GM19324 (cell line): ENCODE measurements at regions not wholly inside any gene's neighbourhood (a gene's known extent, or its start where the extent isn't known, plus 50 kb on each side); places are given as distances from the start of the nearest gene placed in this dataset.
A peak's percentile ranks its signal among the peaks of the same experiment; 100 is the strongest.
"Not testable (repeated sequence)": the region's sequence is repeated elsewhere in the genome, so short reads cannot be mapped to it uniquely, and the experiment has no call there.

ENCODE experiments used
- ATAC-seq: cut with Tn5 transposase; IDR thresholded peaks from one replicate; pipeline ENCODE4 v1.9.1; 2021; ENCODE audit warnings: mild to moderate bottlenecking, moderate library complexity; ENCODE audit not compliant: unreplicated experiment, low FRiP score

DNA sequence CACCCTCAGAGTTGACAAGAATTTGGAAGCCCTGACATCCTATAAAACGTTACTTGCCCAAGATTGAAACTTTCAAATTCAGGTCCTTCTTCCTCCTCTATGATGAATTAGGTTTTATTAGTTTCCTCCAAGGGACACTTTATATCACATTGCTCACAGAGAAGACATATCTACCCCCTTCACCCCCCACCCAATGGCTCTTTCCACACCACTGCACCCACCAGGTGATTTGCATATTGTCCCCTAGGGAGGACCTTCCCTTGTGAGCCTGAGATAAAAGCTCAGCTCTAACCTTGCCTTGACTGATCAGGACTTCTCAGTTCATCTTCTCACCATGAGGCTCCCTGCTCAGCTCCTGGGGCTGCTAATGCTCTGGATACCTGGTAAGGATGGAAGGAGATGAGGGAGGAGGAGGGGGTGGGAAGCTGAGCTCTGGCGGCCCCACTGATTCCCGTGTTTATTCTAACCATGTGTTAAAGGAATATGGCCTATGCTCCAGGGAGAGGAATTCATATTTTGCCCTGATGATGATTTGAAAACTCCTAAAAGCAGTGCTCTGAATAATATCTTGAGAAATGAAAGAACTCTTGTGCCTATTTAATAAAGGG is 1255.8 kb downstream of the RPIA start:
- not testable (repeated sequence) for ATAC-seq

DNA sequence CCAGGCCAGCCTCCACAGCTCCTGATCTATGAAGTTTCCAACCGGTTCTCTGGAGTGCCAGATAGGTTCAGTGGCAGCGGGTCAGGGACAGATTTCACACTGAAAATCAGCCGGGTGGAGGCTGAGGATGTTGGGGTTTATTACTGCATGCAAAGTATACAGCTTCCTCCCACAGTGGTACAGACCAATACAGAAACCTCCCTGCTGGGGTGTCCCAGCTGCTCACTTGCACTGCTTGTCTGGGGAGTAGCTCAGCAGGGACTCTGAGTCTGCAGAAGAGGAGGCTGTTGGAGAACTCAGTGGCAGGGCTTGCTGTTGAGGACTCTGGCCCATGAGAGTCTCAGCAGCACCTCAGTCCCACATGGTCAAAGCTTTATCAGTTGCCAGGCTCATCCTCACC is 1256.6 kb downstream of the RPIA start:
- peak; percentile 63 for ATAC-seq

DNA sequence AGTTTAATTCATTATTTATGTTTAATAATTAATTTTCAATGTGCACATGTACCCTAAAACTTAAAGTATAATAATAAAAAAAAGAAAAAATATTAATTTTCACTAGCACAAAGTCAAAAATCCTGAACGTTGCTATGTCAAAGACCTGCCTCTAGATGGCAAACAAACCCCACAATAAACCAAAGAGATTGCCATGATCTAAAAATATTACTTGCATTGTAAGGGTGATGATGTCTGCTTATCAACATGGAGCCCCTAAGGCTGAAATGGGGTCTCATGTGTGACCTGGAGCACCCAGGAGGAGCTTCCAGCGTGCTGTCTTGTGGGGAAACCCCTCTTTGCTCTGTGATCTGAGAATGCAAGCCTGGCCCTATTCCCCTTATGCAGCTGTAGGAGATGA is 1259.3 kb downstream of the RPIA start:
- ATAC-seq, result not testable (repeated sequence)

GRCh38 chr2:89957236-89957635 is 1265.8 kb downstream of the RPIA start:
- not testable (repeated sequence) for ATAC-seq

DNA sequence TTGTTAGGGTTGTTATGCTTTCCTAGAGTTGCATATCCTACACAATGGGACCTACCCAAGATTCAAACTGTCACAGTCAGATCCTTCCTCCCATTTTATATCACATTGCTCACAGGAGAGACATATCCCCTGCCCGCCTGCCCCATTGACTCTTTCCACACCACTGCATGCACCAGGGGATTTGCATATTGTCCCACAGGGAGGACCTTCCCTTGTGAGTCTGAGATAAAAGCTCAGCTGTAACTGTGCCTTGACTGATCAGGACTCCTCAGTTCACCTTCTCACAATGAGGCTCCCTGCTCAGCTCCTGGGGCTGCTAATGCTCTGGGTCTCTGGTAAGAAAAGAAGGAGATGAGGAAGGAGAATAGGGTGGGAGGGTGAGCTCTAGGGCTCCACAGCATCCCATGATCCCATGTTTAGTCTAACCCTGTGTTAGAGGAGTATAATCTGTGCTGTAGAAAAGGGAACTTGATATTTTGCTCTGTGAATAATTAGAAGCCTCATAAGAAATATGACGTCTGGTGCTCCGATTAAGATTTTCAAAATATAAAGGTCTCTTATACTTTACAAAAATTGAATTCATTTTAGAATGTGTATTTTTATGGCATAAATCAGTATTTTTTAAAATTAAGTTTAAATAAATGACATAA is 1268.4 kb downstream of the RPIA start:
- not testable (repeated sequence) for ATAC-seq

GRCh38 chr2:89960570-89960969 is 1269.1 kb downstream of the RPIA start:
- not testable (repeated sequence) for ATAC-seq

DNA sequence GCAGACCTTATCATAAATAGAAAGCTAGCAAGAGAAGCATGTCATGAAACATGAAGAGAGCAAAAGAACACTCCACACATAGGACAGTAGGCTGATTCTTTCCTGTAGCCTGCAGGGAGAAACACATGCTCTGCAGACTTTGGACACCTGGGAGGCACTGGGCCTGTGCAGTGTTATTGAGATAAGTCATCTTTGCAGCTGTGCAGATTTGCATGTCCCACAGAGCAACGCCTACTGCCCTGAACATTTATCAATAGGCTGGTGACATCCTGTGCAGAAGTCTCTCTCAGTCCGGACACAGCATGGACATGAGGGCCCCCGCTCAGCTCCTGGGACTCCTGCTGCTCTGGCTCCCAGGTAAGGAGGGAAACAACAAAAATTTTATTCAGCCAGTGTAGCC is 1277.1 kb downstream of the RPIA start:
- peak; percentile 85 for ATAC-seq

DNA sequence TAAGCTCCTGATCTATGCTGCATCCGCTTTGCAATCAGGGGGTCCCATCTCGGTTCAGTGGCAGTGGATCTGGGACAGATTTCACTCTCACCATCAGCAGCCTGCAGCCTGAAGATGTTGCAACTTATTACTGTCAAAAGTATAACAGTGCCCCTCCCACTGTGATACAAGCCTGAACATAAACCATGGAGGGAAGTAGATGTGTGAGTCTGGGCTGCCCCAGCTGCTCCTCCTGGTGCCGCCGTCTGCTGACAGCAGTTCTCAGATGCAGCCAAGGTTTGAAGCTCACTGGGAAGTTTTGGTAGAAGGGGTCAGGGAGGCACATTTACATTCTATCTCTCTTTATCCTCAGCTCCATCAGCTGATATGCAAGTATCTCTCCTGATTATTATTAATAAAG is 1277.7 kb downstream of the RPIA start:
- not testable (repeated sequence) for ATAC-seq

DNA sequence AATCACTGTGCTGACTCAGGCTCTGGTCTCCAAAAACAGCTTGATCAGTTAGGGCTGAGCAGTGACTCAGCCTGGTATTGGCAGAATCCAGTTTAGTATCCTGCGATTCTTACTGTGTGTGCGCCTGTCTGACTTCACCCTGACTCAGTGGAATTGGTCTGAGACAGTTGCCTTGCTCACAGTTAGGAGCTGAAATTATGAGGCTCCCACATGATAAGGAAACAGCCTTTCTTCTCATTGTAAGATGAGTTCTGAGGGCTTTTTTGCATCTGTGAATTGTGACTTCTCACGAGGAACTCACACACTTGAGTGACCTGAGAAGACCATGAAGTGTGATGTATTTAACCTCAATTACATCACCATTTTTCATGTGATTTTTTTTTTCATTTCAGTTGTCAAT is 1282.4 kb downstream of the RPIA start:
- not testable (repeated sequence) for ATAC-seq

DNA sequence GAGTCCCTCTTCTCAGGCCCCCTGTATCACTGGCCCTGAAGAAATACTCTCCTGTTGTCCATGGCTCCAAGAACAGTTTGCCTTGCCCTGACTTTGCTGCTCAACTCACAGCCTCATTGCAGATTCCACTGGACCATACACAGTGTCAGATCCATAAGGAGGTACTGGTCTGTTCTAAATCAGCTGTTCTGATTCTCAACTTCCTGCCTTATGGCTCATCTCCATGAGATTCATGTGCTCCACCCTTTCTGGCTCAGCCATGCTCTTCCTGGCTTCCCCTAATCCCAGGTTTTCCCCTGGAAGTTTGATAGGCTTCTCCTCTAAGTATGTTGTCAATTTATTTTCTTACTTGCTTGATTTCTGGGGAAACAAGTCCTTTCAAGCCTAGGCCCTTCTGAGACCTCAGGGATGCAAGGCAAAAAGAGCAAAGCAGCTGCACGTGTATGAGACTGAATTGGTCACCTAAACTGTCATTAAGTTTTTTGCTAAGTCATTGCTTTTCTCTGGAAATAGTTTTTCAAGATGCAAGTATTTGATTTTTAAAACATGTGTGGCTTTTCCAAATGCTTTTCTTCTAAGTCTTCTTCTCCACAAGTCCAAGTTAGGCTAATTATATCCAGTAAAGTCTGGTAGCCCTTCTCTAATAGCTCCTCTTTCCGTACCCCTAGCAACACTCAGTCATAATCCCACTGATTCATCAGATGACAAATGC is 1288.5 kb downstream of the RPIA start:
- ATAC-seq, result not testable (repeated sequence)

GRCh38 chr2:89982246-89982645 is 1290.8 kb downstream of the RPIA start:
- not testable (repeated sequence) for ATAC-seq

GRCh38 chr2:89985650-89986049 is 1294.2 kb downstream of the RPIA start:
- not testable (repeated sequence) for ATAC-seq

DNA sequence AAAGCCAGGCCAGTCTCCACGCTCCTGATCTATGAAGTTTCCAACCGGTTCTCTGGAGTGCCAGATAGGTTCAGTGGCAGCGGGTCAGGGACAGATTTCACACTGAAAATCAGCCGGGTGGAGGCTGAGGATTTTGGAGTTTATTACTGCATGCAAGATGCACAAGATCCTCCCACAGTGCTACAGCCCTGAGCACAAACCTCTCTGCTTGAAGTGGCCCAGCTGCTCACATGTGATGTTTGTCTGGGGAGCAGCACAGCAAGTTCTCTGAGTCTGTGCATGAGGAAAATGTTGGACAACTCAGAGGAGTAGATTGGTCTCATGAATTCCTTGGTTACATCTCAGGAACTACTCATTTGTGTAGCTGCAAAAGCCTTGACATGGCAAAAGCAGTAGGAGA is 1295.1 kb downstream of the RPIA start:
- not testable (repeated sequence) for ATAC-seq

GRCh38 chr2:89996779-89997178 is 1305.3 kb downstream of the RPIA start:
- ATAC-seq, result not testable (repeated sequence)

DNA sequence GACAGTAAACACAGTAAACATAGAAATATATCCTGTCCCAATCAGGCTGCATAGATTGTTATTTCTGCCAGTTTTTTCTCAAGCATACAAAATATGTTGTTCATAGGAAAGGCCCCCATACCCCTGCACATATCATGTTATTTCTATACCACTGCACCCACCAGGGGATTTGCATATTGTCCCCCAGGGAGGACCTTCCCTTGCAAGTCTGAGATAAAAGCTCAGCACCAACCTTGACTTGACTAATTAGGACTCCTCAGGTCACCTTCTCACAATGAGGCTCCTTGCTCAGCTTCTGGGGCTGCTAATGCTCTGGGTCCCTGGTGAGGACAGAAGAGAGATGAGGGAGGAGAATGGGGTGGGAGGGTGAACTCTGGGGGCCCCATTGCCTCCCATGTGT is 1313.1 kb downstream of the RPIA start:
- not testable (repeated sequence) for ATAC-seq

DNA sequence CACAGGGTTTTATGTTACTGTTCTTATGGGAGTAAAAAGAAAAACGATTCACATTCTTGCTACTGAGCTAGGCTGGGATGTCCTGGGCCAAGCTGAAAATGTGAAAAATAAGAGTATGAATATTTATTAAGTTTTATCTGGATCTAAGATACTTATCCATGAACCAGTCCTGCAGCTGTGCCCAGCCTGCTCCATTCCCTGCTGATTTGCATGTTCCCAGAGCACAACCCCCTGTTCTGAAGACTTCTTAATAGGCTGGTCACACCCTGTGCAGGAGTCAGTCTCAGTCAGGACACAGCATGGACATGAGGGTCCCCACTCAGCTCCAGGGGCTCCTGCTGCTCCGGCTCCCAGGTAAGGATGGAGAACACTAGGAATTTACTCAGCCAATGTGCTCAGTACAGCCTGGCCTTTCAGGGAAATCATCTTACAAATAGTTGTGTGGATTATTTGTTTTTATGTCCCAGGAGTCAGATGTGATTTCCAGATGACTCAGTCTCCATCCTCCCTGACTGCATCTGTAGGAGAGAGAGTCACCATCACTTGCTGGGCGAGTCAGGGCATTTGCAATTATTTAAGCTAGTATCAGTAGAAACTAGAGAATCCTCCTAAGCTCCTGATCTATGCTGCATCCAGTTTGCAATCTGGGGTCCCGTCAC is 1319.1 kb downstream of the RPIA start:
- not testable (repeated sequence) for ATAC-seq

DNA sequence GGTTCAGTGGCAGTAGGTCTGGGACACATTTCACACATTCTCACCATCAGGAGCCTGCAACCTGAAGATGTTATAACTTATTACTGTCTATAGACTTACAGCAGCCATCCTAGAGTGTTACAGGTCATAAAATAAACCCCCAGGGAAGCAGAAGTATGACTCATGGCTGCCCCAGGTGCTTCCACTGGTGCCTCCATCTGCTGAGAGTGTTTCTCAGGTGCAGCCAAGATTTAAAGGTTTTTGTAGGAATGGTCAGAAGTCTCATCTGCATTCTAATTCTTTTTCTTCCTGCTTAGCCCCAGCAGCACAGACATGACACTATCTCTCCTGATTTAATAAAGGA is 1319.6 kb downstream of the RPIA start:
- not testable (repeated sequence) for ATAC-seq

GRCh38 chr2:90019908-90020307 is 1328.4 kb downstream of the RPIA start:
- not testable (repeated sequence) for ATAC-seq

DNA sequence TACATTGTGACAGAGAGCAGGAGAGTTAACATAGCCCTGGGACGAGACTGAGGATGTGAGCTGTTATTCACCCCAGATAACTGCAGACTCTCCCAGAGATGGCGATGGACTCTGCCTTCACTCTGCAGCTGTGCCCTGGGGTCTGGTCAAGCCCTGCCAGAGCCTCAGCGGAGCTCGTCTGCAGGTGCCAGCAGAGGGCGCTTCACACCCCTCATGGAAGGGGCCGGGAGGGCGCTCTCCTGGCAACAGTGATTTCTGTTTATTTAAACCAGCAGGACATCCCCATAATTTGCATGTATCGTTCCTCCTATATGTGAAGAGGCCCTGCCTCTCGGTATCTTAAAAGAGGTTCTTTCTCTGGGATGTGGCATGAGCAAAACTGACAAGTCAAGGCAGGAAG is 1329.8 kb downstream of the RPIA start:
- not testable (repeated sequence) for ATAC-seq

DNA sequence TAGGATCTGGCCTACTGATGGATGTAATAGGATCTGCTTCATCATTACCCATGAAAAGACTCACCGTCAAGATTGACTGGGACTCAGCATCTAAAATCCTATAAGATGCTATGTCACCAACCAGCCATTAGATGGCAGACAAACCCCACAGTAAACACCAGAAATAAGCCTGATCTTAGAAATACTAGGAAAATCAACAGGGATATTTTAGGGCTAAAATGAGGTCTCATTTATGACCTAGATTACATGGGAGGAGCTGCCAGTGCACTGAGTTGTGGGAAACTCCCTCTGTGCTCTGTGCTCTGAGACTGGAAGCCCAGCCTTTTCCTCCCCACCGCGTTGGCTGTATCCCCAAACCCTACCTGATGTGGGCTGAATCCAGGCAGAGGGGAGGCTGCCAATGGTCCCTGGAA is 1335.8 kb downstream of the RPIA start:
- ATAC-seq, result not testable (repeated sequence)
